WTC11 (cell line): ENCODE measurements at regions not wholly inside any gene's neighbourhood (a gene's known extent, or its start where the extent isn't known, plus 50 kb on each side); places are given as distances from the start of the nearest gene placed in this dataset.

Source experiments
- ATF1 ChIP-seq: sonication (generic); formaldehyde crosslinking; IDR thresholded peaks from 2 replicates; pipeline ENCODE4 v1.8.1; 2023; ENCODE audit warnings: mild to moderate bottlenecking, moderate library complexity, missing genetic modification reagents
- CBFB ChIP-seq: sonication (generic); formaldehyde crosslinking; IDR thresholded peaks from 2 replicates; pipeline ENCODE4 v1.8.1; 2022; ENCODE audit warnings: mild to moderate bottlenecking, low read depth, missing genetic modification reagents
- CTCF ChIP-seq: fragments of 200-600 bp; IDR thresholded peaks from 2 replicates; pipeline ENCODE4 v1.8.0; 2022; ENCODE audit warnings: antibody characterized with exemption
- E2F5 ChIP-seq: sonication (generic); formaldehyde crosslinking; IDR thresholded peaks from 2 replicates; pipeline ENCODE4 v1.8.1; 2022; ENCODE audit warnings: mild to moderate bottlenecking, moderate library complexity, missing genetic modification reagents
- ELF4 ChIP-seq: sonication (generic); formaldehyde crosslinking; IDR thresholded peaks from 2 replicates; pipeline ENCODE4 v1.8.1; 2022; ENCODE audit warnings: low read depth, mild to moderate bottlenecking, moderate library complexity, missing genetic modification reagents
- FOXP1 ChIP-seq: sonication (generic); formaldehyde crosslinking; IDR thresholded peaks from 2 replicates; pipeline ENCODE4 v1.8.0; 2022; ENCODE audit warnings: missing genetic modification reagents, mild to moderate bottlenecking, moderate library complexity, borderline replicate concordance
- GABPB1 ChIP-seq: sonication (generic); formaldehyde crosslinking; IDR thresholded peaks from 2 replicates; pipeline ENCODE4 v1.8.1; 2023; ENCODE audit warnings: mild to moderate bottlenecking, missing genetic modification reagents
- JUN ChIP-seq: sonication (generic); formaldehyde crosslinking; IDR thresholded peaks from 2 replicates; pipeline ENCODE4 v1.8.0; 2023; ENCODE audit warnings: mild to moderate bottlenecking, missing genetic modification reagents
- NFYB ChIP-seq: sonication (generic); formaldehyde crosslinking; conservative IDR thresholded peaks from 2 replicates; pipeline ENCODE4 v1.8.0; 2022; ENCODE audit warnings: low read depth, missing genetic modification reagents
- SMAD3 ChIP-seq: sonication (generic); formaldehyde crosslinking; IDR thresholded peaks from 2 replicates; pipeline ENCODE4 v1.8.0; 2022; ENCODE audit warnings: missing genetic modification reagents, mild to moderate bottlenecking, borderline replicate concordance
- SP1 ChIP-seq: sonication (generic); formaldehyde crosslinking; conservative IDR thresholded peaks from 2 replicates; pipeline ENCODE4 v1.8.1; 2022; ENCODE audit warnings: missing genetic modification reagents
- ZNF138 ChIP-seq: sonication (generic); formaldehyde crosslinking; conservative IDR thresholded peaks from 2 replicates; pipeline ENCODE4 v1.8.1; 2022; ENCODE audit warnings: mild to moderate bottlenecking, moderate library complexity, missing genetic modification reagents
- ZNF263 ChIP-seq: sonication (generic); formaldehyde crosslinking; IDR thresholded peaks from 2 replicates; pipeline ENCODE4 v1.8.1; 2022; ENCODE audit warnings: low read depth, mild to moderate bottlenecking, moderate library complexity, missing genetic modification reagents
- ZNF423 ChIP-seq: fragments of 250-450 bp; sonication (Bioruptor Pico); IDR thresholded peaks from 2 replicates; pipeline ENCODE4 v2.1.2; 2022; ENCODE audit warnings: mild to moderate bottlenecking, moderate library complexity

GRCh38 chr2:147772781-147773180, 72.0 kb upstream of the ACVR2A start:
- TF ChIP-seq ZNF138 (CRISPR knock-in tag): no peak
- no peak for TF ChIP-seq CTCF
- TF ChIP-seq ATF1 (CRISPR knock-in tag): no peak
- TF ChIP-seq FOXP1 (CRISPR knock-in tag): no peak
- no peak for TF ChIP-seq NFYB
- TF ChIP-seq SP1: no peak
- no peak for TF ChIP-seq SMAD3 (CRISPR knock-in tag)
- no peak for TF ChIP-seq GABPB1 (CRISPR knock-in tag)
- TF ChIP-seq E2F5 (CRISPR knock-in tag): no peak
- no peak for TF ChIP-seq JUN (CRISPR knock-in tag)
- no peak for TF ChIP-seq CBFB (CRISPR knock-in tag)
- TF ChIP-seq ZNF263 (CRISPR knock-in tag): no peak
- no peak for TF ChIP-seq ELF4 (CRISPR knock-in tag)
- no peak for TF ChIP-seq ZNF423 (CRISPR knock-in tag)
